Hepatocyte (in vitro differentiated cells): ENCODE measurements at regions not wholly inside any gene's neighbourhood (a gene's known extent, or its start where the extent isn't known, plus 50 kb on each side); places are given as distances from the start of the nearest gene placed in this dataset.

Source experiments
- DNase-seq: peaks from one replicate; pipeline ENCODE4 v3.0.0-alpha.2; 2016; ENCODE audit warnings: low spot score
- H2AFZ ChIP-seq: fragments of 200-600 bp; sonication (generic); 2 replicates; pipeline ENCODE4 v1.6.0; 2016; ENCODE audit warnings: antibody characterized with exemption, mild to moderate bottlenecking
- H3K27ac ChIP-seq: fragments of 200-600 bp; sonication (generic); 2 replicates; pipeline ENCODE4 v1.5.1; 2016; ENCODE audit warnings: mild to moderate bottlenecking
- H3K27me3 ChIP-seq: fragments of 200-600 bp; sonication (generic); 2 replicates; pipeline ENCODE4 v1.6.1; 2016
- H3K36me3 ChIP-seq: fragments of 200-600 bp; sonication (generic); replicated peaks from 2 replicates; pipeline ENCODE4 v1.5.1; 2016; ENCODE audit warnings: low read depth; ENCODE audit not compliant: insufficient read depth
- H3K4me1 ChIP-seq: fragments of 200-600 bp; sonication (generic); 2 replicates; pipeline ENCODE4 v1.5.1; 2016; ENCODE audit warnings: mild to moderate bottlenecking, moderate library complexity; ENCODE audit not compliant: insufficient read depth
- H3K4me2 ChIP-seq: fragments of 200-600 bp; sonication (generic); 2 replicates; pipeline ENCODE4 v1.6.0; 2016
- H3K4me3 ChIP-seq: fragments of 200-600 bp; sonication (generic); 2 replicates; pipeline ENCODE4 v1.5.1; 2016; ENCODE audit warnings: mild to moderate bottlenecking
- H3K79me2 ChIP-seq: fragments of 200-600 bp; sonication (generic); 2 replicates; pipeline ENCODE4 v1.6.0; 2017; ENCODE audit warnings: mild to moderate bottlenecking
- H3K9me2 ChIP-seq: fragments of 200-600 bp; sonication (generic); replicated peaks from 2 replicates; pipeline ENCODE4 v1.6.0; 2017; ENCODE audit warnings: mild to moderate bottlenecking; ENCODE audit not compliant: insufficient read depth
- H3K9me3 ChIP-seq: fragments of 200-600 bp; sonication (generic); 2 replicates; pipeline ENCODE4 v1.5.1; 2016; ENCODE audit warnings: low read depth, mild to moderate bottlenecking
- H4K20me1 ChIP-seq: fragments of 200-600 bp; sonication (generic); 2 replicates; pipeline ENCODE4 v1.6.0; 2016; ENCODE audit warnings: mild to moderate bottlenecking; ENCODE audit not compliant: insufficient read depth, poor library complexity, severe bottlenecking
- CTCF ChIP-seq: fragments of 200-600 bp; sonication (generic); IDR thresholded peaks from 2 replicates; pipeline ENCODE4 v1.5.1; 2016; ENCODE audit warnings: antibody characterized with exemption, mild to moderate bottlenecking; ENCODE audit not compliant: poor library complexity
- EZH2 ChIP-seq: fragments of 200-600 bp; sonication (generic); IDR thresholded peaks from 2 replicates; pipeline ENCODE4 v1.6.1; 2016; ENCODE audit warnings: antibody characterized with exemption, mild to moderate bottlenecking, borderline replicate concordance
- EZH2phosphoT487 ChIP-seq: fragments of 200-600 bp; sonication (generic); IDR thresholded peaks from one replicate; pipeline ENCODE4 v1.6.1; 2018; ENCODE audit warnings: antibody characterized with exemption, mild to moderate bottlenecking, low read depth, moderate library complexity; ENCODE audit not compliant: unreplicated experiment, severe bottlenecking
- WGBS: methylation state at CpG from one replicate; pipeline ENCODE4 v1.1.6; 2016; ENCODE audit warnings: low lambda C conversion rate; ENCODE audit errors: missing lambda C conversion rate; 5-methylcytosine and 5-hydroxymethylcytosine counted together

GRCh38 chr17:54814371-54814770 is 86.3 kb upstream of the TOM1L1 start:
- DNase-seq = no peak
- H3K36me3 ChIP-seq = no peaks in the 10 kb centered on the region
- no peak overlapping the region for H3K4me2 ChIP-seq
- no peaks in the 10 kb centered on the region for H3K79me2 ChIP-seq
- no peaks in the 10 kb centered on the region for H3K9me3 ChIP-seq
- H4K20me1 ChIP-seq = no peaks in the 10 kb centered on the region
- no peak overlapping the region for H2AFZ ChIP-seq
- 41% methylated on average over 3 of the region's 3 CpGs for whole genome bisulfite sequencing
- no peaks in the 10 kb centered on the region for H3K9me2 ChIP-seq
- TF ChIP-seq EZH2phosphoT487 (no peak), CTCF (no peak), EZH2 (no peak)
- no peaks in the 10 kb centered on the region for H3K27me3 ChIP-seq
- H3K27ac ChIP-seq = no peak overlapping the region
- H3K4me1 ChIP-seq = no peaks in the 10 kb centered on the region
- no peak overlapping the region for H3K4me3 ChIP-seq

- Histone ChIP-seq H3K4me3 (no peak overlapping the region), H3K9me2 (no peaks in the 10 kb centered on the region), H3K4me2 (no peak overlapping the region), H3K27me3 (no peaks in the 10 kb centered on the region), H2AFZ (no peak overlapping the region), H3K4me1 (no peaks in the 10 kb centered on the region), H3K27ac (no peak overlapping the region), H3K9me3 (no peaks in the 10 kb centered on the region), H3K36me3 (no peaks in the 10 kb centered on the region), H4K20me1 (no peaks in the 10 kb centered on the region), H3K79me2 (no peaks in the 10 kb centered on the region)
- 94% methylated on average over 3 of the region's 3 CpGs for WGBS
- TF ChIP-seq EZH2 = no peak
- no peak for TF ChIP-seq EZH2phosphoT487
- no peak for TF ChIP-seq CTCF
- no peak for DNase-seq
These were observed 66.6 kb upstream of the TOM1L1 start for GRCh38 chr17:54834086-54834485.

- Histone ChIP-seq H3K4me2 (no peak overlapping the region), H3K79me2 (no peaks in the 10 kb centered on the region), H3K9me3 (no peaks in the 10 kb centered on the region), H4K20me1 (no peaks in the 10 kb centered on the region), H3K9me2 (no peaks in the 10 kb centered on the region), H3K4me1 (no peaks in the 10 kb centered on the region), H3K27me3 (no peaks in the 10 kb centered on the region), H2AFZ (no peak overlapping the region), H3K27ac (no peak overlapping the region), H3K36me3 (no peaks in the 10 kb centered on the region), H3K4me3 (no peak overlapping the region)
- DNase-seq = no peak
- TF ChIP-seq EZH2phosphoT487 (no peak), EZH2 (no peak), CTCF (no peak)
- 77% methylated on average over 2 of the region's 2 CpGs for WGBS
These were observed 65.6 kb upstream of the TOM1L1 start for GRCh38 chr17:54835015-54835414.
